CD4-positive, alpha-beta T cell treated with Interferon alpha-2 for 1 hour (primary cell): ENCODE measurements at regions not wholly inside any gene's neighbourhood (a gene's known extent, or its start where the extent isn't known, plus 50 kb on each side); places are given as distances from the start of the nearest gene placed in this dataset.

ENCODE experiments used
- DNase-seq, 2 donors: peaks; one replicate each; pipeline ENCODE4 v3.0.0-alpha.2; 2020 to 2022

DNA sequence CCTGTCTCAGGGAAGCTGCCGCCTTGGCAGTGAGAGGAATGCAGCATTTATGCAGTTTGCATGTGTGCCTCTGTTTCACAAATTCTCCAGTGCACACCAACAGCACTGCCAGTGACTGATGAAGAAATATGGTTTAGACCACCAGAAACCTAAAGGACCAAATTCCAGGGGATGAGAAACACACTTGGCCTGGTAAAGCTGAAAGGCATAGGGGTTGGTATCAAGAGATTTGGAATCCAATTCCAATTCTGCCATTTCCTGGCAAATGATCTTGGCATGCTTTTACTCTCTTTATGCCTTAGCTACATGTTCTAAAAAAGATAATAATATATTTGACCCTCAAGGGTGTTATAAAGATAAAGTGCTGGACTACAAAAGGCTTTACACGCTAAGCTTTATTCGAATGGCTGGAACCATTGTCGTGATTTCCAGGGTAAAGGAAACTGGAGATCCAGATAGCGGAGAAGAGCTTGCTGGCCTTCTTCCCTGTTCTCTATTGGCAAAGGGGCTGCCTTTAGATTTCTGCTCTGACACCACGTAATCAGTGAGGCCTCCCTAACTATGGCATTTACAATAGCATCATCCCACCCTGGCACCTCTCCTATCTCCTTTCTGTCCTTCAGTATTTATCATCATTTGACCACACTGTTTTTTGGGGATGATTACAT is 359.8 kb upstream of the ASIC2 start:
- DNase-seq = no peak

DNA sequence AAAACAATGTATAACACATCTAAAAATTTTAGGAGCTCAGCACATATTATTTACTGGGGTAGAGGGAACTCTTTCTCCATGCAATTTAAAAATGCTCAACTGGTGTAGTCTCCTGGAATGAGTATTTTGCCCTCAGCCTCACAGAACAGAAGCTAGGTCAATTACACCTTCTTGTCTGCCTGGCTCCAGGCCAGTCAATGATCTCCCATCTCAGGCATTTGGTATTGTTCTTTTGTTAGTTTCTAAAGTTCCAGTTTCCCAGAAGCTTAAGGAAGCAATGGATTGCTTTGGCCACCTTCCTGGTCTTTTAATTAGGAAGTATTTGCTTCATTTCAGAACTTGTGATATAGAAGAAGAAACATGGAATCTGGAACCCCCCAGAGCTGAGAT is 360.3 kb upstream of the ASIC2 start:
- no peak for DNase-seq

DNA sequence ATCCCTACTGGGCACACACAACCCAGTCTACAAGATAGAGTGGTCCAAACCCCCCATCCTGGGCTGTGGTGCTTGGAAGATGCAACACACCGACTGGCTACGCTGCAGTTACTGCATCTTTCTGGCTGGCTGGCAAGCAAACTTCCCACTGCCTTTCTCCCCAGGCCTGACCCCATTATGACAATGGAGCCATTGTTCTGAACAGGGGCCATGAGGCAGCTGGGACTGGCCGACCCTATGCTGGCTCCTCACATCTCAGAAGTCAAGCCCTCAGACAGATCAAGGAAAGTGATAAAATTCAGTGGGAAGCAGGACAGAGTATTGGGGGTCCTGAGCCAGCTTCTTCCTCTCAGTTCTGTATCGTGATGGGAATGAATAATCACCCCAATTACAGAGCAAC is 364.1 kb upstream of the ASIC2 start:
- no peak for DNase-seq

DNA sequence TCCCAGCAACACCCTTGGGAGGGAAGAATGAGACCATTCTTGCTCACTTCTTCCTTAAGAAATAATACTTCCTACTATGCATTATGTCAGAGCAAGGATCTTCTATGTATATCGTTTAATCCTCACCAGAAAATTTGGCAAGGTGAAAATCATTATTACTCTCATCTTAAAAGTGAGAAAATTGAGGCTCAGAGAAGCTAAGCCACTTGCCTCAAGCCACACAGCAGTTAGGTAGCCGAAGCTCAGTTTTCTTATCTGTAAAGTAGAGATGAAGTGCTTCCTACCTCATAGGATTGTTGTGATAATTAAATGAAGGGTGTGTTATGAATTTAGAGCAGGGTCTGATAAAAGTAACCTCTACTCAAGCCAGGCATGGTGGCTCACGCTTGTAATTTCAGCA is 368.9 kb upstream of the ASIC2 start:
- DNase-seq = no peak

DNA sequence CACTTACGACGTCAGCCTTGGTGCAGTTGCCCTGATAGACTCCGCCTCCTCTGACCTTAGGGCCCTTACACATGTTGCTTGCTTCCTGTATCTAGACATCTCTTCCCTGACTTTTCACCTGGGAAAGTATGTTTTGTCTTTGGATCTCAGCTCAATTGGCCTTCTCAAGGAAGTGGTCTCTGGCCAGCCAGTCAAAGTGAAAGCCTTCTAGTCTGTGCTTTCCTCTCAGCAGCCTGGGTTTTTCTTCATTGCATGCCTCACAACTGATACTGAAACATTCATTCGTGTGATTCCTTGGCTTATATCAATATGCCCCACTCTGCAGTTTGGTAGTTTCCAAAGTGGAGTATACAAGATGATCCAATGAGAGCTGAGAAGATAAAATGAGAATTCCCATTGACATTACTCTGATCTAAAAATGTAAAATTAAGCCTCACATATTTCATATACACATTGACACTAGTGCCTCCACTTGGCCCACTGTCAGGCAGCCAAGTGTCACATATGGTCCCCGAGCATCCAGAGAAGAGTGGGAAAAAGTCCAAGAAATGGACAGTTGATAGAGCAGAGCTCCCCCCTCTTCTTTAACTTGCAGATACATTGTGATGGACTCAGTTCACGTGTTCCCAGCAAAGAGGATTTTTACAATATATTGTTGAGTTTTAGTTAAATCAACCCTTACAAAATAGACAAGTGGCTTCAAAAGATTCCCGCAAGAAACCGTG is 371.2 kb upstream of the ASIC2 start:
- no peak for DNase-seq

DNA sequence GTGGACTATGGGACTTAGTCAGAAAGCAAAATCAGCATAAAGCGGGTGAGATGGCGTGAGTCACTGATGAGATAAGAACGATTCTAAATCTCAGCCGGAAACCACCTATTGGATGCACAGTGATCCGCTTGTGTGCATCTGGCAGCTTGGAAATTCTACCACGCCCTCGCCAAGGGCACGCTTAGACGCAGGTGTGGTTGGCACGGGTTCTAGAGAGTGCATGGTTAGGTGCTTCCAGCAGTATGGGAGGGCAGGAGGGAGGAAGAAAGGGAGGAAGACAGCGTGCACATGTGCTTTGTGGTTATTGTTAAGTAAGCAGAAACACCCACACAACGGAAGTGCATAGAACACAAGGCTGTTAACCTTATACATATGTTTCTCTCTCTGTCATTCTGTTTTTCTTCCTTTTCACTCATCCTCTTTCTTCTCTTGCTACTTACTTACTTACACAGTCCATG is 374.0 kb upstream of the ASIC2 start:
- DNase-seq = peak in 1 of 2 donors; percentile 16

DNA sequence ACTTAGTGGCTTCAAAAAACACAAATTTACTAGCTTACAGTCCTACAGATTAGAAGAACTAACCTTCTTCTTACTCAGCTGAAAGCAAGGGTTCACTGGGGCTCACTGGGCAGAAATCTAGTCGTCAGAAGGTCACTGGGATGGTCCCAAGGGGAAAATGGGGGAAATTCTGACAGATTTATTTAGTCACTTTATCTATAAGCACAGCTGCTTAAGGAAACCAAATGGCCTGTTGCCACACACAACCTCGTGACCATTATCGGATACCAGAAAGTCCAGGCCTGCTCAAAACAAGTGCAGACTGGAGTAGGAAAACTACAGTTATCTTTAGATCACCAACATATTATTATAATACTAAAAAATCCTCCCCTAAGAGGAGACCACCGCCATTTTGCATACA is 374.6 kb upstream of the ASIC2 start:
- DNase-seq = no peak

DNA sequence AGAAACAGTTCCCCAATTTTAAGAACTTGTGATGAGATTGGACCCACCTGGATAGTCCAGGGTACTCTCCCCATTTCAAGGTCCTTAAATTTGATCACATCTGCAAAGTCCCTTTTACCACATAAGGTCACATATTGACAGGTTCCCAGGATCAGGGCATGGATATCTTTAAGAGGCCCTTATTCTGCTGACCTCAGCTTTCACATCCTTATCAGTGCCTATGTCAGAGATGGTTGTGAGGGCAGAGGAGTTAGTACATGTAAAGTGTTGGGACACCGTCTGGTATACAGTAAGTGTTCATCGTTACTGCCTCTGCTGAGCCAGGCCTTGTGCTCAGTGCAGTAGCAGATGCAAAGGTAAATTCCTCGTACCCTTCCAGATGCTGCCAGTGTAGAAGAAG is 375.4 kb upstream of the ASIC2 start:
- DNase-seq = no peak

DNA sequence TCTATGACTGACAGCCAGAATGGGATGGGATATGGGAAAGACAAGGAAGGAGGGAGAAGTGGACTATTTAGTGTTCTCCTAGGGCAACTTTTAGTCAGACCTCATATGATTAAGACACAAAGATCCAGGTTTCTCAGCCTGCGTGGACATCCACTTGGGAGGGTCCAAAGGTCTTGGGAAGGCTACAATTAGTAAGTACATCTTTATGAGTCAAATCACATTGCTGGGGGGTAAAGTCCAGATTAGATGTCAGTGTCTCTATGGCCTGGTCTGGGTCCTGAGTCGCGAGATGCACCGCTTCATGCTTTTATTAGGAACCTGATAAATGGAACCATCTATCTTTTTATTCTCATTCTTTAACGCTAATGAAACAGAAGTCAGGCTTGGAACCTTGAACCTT is 378.4 kb upstream of the ASIC2 start:
- DNase-seq = no peak

DNA sequence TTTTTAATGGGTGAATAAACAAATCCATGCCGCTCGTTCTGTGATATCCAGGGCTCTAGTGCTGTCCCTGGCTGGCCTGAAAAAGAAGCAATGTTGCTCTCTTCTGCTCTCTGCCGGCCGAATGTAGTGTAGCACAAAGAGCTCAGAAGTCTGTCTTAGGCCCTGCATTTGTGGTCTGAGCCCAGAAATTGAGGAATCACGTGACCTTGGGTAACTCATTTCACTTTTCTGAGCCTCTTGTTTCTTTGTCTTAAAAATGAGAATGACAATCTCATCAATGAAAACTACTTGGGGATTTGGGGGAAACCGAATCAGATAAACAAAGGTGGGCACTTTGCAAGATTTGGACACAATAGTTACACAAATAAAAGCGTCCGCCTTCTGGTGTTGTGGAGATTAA is 381.6 kb upstream of the ASIC2 start:
- peak; percentile 18 to 43 for DNase-seq

DNA sequence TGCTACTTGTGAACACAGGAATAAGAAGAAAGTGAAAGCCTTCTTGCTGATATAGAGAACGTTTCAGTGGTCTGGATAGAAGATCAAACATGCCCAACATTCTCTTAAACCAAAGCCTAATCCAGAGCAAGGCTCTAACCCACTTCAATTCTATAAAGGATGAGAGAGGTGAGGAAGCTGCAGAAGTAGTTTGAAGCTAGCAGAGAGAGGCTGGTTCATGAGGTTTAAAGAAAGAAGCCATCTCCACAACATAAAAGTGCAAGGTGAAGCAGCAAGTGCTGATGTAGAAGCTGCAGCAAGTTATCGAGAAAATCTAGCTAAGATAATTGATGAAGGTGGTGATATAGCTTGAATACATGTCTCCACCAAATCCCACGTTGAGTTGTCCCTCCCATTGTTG is 383.3 kb upstream of the ASIC2 start:
- no peak for DNase-seq

DNA sequence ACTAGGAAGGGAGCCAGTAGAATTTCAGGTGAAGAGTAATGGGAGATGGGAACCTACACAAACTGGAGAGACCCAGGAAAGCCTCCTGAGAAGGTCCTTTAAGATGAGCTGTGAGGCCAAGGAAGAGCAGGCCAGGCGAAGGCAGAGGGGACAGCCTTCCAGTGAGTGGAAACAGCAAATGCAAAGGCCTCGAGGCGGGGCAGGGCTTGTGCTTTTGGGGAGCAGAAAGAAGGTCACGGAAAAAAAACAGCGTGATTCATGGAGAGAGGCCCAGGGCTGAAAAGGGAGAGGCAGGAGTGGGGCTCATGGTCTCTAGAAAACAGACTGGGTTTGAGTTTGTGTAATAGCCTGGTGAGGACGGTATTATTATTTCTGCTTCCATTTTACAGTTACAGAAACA is 386.5 kb upstream of the ASIC2 start:
- DNase-seq = no peak

DNA sequence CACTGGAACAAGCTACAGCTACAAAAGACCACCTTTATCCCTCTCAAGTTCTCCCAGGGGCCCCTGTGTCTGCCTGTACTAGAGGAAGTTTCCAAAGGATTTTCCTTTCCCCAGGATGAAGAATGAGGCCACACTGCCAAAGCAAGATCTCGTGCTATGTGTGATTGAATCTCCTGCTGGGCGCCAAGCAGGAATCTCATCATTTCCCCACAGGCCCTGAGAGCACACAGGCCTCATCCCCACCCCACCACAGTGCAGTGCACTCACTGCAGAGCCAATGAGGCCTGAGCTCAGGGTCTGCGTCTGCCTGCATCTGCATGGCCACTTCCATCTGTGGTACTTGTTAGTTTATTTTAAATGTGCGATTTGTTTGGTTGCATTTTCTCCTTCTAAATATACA is 387.4 kb upstream of the ASIC2 start:
- no peak for DNase-seq

DNA sequence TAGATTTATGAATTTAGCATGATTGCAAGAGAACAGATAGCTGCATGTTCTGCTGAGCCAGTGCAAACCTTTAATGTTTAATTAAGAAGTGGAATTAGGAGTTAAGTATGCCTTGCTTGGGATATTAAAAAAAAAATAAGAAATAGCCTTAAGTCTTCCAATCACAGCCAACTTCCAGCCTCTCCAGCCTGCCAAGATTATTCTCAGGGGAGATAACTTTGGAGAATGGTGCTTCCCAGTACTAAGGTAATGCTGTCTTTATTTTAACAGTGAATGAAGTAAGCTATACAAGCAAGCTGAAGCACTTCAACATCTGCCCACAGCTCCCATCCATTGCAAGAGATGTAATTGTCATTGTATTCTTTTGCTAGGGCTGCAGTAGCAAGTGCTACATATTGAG is 389.5 kb upstream of the ASIC2 start:
- no peak for DNase-seq

DNA sequence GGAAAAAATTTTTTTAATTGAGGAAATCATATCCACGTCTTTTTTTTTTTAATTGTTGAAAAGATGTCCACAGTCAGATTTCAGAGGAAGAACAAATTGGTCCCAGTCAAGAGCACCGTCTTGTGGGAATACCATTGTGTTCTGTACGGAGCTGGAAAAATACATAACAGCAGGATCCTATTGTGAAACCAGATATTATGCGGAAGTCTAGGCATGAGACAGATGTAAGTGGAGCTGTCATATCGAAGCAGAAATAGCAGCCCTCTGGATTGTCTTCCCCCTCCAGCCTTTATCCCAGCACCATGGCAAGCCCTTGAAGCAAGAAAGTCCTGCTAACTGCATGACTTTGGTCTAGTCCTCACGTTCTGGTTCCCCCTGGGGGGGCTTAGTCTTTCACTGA is 391.6 kb upstream of the ASIC2 start:
- no peak for DNase-seq

DNA sequence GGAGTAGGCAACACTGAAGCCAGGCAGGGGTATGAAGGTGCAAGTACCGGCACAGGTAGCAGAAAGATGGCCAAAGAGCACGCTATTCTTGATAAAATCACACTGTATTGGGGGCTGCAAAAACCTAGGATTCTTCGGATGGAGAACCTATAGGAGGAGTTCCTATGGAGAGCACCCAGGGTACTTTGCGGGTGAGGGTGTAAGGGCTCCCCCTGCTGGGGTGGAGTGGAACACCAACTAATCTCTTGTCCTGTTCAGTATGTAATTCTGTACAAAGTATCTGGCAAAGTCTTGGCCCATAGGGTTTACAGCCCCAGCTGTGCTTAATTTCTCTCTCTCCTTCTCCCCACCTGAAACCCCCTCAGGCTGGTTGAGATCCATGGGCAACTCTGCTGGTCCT is 393.1 kb upstream of the ASIC2 start:
- no peak for DNase-seq

DNA sequence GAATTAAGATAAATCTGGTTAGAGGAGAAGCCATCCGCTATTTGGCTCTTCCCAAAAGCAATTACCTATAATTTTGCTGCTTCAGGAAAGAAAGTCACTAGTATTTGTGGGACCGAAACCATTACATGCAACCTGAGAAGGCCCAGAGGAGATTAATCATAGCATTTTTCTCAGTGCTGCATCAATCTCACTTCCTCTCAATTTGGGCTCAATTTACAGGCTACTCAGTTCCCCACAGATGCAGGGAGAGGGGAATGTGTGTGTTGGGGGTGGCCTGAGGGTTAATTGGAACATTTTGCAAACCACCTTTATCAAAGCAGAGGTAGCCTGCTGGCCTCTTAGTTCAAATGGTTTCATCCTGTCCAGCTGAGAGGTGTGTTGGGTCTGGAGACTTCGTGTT is 394.7 kb upstream of the ASIC2 start:
- DNase-seq = no peak

DNA sequence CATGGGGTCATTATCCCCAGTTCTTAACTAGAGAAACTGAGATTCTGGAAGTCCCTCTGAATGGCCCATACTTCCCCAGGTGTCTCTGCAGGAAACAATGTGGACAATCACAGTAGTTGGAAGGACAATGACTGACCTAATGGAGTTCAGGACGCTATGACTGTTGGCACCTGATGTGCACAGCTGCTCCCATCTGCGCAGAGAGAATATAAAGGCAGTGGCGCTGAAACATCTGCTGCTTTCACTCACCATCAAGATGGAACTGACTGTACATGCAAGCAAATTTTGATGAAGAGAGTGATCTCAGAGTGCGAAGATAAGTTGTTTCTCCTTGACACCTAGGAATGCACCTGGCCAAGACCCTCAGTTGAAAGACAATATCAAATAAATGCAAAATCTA is 395.7 kb upstream of the ASIC2 start:
- no peak for DNase-seq

DNA sequence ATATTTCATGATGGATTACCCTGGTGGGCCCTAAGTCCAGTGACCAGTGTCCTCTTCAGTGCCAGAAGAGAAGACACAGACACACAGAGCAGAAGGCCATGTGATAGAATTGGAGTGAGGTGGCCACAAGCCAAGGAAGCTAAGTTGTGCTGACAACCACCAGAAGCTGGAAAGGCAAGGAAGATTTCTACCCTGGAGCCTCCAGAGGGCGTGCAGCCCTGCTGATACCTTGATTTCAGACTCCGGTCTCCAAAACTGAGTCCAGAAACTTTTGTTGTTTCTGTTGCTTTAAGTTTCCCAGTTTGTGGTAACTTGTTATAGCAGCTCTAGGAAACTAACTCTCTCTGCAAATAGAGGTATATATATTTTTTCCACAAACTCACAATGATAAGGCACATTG is 396.6 kb upstream of the ASIC2 start:
- no peak for DNase-seq

DNA sequence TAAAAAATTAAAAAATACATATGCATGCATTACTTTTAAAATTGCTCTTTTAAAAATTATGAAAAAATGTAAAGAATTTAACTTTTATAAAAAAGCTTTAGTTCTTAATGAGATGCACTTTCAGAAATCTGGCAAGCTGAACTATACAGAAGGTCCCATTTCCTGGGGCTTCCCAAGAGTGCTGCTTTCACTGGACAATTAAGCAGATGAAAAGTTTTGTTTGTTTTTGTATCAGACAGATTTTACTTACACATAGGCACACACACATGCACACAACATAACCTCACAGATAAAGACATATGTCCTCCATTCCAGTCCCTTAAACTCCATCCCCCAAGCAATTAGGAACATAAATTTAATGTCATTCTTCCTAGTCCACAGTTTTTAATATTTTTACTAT is 402.3 kb upstream of the ASIC2 start:
- DNase-seq = no peak

DNA sequence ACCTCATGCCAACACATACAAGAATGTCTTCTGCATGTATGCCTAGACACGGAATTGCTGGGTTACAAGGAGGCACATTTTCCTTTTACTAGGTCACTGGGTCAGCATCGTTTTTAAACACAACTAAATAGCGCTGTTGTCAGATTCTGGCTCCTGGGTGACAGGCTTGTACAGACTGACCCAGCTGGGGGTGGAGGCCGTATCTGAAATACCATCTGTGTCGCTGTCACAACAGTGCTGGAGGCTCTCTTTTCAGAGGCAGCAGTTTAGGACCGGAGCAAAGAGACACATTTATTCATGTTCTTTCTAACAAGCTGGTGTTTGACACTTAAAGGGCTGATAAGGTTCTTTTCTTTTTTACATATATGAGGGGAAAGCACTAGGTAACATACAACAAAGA is 403.0 kb upstream of the ASIC2 start:
- no peak for DNase-seq

DNA sequence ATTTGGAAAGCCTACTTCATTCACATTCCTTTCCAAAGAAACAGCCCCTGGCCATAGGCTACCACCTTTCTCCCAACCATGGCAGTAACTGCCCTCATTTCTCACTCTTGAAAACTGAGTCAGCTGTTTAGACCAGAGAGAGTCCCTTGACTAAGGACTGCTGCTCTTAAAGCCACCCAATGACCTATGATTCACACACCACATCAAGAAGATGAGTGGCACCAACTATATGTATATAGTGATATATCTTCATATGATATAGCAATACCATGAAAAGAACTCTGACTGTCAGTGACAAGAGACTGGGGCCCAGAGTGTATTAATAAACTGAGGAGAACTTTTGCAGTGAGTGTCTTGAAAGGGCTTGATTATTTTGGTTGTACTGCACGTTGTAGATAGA is 404.5 kb upstream of the ASIC2 start:
- DNase-seq = no peak

DNA sequence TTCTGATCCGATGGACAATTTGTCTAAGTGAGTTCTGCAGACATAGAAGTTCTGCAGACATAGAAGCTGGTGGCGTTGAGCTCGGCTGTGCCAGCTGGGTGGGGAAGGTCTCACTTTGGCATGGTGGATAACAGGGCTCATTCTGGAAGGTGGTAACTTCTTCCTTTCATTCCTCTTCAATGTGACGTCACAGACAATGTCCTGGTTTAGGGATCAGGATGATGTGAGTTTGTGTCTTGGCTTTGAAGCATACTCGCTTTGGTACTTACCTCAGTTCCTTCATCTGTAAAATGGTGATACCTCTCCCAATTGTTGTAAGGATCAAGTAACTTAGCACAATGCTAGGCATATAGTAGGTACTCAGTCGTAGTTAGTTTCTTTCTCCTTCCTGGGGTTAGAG is 408.8 kb upstream of the ASIC2 start:
- DNase-seq = no peak

DNA sequence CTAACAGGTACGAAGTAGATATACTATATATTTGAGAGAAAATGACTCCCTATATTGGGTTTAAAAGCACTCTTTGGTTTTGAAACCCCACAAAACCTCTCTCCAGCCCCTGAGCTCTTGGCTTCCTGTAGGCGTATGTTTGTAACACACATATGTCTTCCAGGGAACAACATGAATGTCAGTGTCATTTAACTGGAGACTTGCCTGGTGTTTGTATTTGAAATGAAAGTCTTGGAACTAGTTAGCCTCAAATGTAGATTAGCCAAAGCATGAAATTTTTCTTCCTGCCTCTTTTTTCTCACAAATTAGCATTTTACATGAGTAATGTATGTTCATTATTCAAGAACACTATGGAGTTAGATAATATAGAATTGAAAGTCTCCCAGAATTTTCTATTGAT is 411.8 kb upstream of the ASIC2 start:
- DNase-seq = no peak

DNA sequence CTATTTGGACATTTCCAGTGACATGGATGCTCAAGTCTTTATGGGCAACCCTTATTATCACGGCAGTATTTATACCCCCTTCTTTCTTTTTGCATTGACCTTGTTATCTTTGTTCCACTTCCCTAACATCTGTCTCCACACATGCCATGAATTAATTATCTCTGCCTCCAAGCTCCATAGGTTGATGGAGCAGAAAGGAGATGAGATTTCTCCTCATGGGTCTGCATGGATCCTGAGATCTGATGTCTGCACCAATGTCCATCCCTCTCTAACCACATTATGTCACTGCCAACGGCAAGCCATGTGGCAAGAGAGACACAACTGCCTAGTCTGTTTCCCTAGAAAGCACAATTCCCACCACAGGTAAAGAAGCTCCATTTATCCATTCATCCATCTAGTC is 416.8 kb upstream of the ASIC2 start:
- no peak for DNase-seq
